ENCODE measurements at regions not wholly inside any gene's neighbourhood (a gene's known extent, or its start where the extent isn't known, plus 50 kb on each side); places are given as distances from the start of the nearest gene placed in this dataset.

GRCh38 chr2:5329763-5330162 lies 362.4 kb upstream of the SOX11 start:
- intact Hi-C loops (cut with micrococcal nuclease): no loop called here
- no peak overlapping the region for H3K4me2 ChIP-seq (ENCODE audit: low read length)
- no peak overlapping the region for H3K4me3 ChIP-seq (replicated peaks in 1 of 2; ENCODE audit: low read depth in 1 of 2, low read length in 2 of 2)
- ChIA-PET POLR2A (no interaction called here), RAD21 (ENCODE audit: low non-redundant PET in 1 of 2, low total read pairs in 2 of 2, uncharacterized antibody in 2 of 2, unreplicated experiment in 2 of 2) (no interaction called here), CTCF (no interaction called here)
- no peaks in the 10 kb centered on the region for H3K79me2 ChIP-seq (ENCODE audit: insufficient read depth, low read length)
- DNase-seq (ENCODE audit: low read depth, low spot score): no peak
- no peak overlapping the region for H3K27ac ChIP-seq (ENCODE audit: low read depth, low read length)
- BruUV-seq (replicated peaks): no TSS peak
- no peaks in the 10 kb centered on the region for H4K20me1 ChIP-seq (ENCODE audit: insufficient read depth)
- TF ChIP-seq CBX3 (IDR thresholded peaks at IDR 0.05; ENCODE audit: low read depth): no peak
- no peak for TF ChIP-seq REST (IDR thresholded peaks at IDR 0.05; ENCODE audit: low read depth)
- no peak for TF ChIP-seq SP1 (IDR thresholded peaks at IDR 0.05; ENCODE audit: low read depth)
- TF ChIP-seq CTCF (IDR thresholded peaks at IDR 0.05 in 2 of 3, conservative IDR thresholded peaks at IDR 0.05 in 1 of 3; ENCODE audit: borderline replicate concordance in 1 of 3, insufficient read depth in 1 of 3, low read depth in 2 of 3, low read length in 2 of 3): no peak
- TF ChIP-seq POLR2A (IDR thresholded peaks at IDR 0.05; ENCODE audit: borderline replicate concordance, extremely low read depth, insufficient read depth, insufficient read length): no peak
- no peak for TF ChIP-seq ELF1 (IDR thresholded peaks at IDR 0.05; ENCODE audit: borderline replicate concordance, low read depth)
- TF ChIP-seq YY1 (IDR thresholded peaks at IDR 0.05; ENCODE audit: extremely low read depth, insufficient replicate concordance, low read depth, low read length): no peak
- TF ChIP-seq EZH2 (IDR thresholded peaks at IDR 0.05): no peak
- no peak for TF ChIP-seq ATF3 (IDR thresholded peaks at IDR 0.05)
- TF ChIP-seq POLR2AphosphoS5 (IDR thresholded peaks at IDR 0.05; ENCODE audit: low read depth, low read length): no peak
- no peak for TF ChIP-seq TCF7L2 (IDR thresholded peaks at IDR 0.05; ENCODE audit: borderline replicate concordance, extremely low read depth, insufficient read depth, insufficient read length)
- TF ChIP-seq EZH2phosphoT487 (IDR thresholded peaks at IDR 0.05; ENCODE audit: borderline replicate concordance): no peak
- no peak for TF ChIP-seq CEBPB (IDR thresholded peaks at IDR 0.05; ENCODE audit: low read depth)
- TF ChIP-seq RAD21 (IDR thresholded peaks at IDR 0.05; ENCODE audit: low read depth): no peak
- H3K9me3 ChIP-seq (ENCODE audit: control insufficient read depth in 1 of 2, insufficient read depth in 1 of 2, low read depth in 1 of 2, low read length in 2 of 2): peaks cover 15 to 16% of the 10 kb centered on the region in 2 experiments; a peak in 2 of 4 replicates
- ATAC-seq: no peak
- no peaks in the 10 kb centered on the region for H3K27me3 ChIP-seq (ENCODE audit: insufficient read depth, low read length)
- no peak overlapping the region for H2AFZ ChIP-seq (ENCODE audit: low read depth, low read length, poor library complexity, severe bottlenecking)
- H3K9me2 ChIP-seq (ENCODE audit: insufficient read depth): no peaks in the 10 kb centered on the region
- H3K36me3 ChIP-seq (ENCODE audit: control insufficient read depth in 1 of 2, insufficient read depth in 2 of 2, low read length in 2 of 2): no peaks in the 10 kb centered on the region
- no peak overlapping the region for H3K9ac ChIP-seq (ENCODE audit: low read length)
- H3K4me1 ChIP-seq (ENCODE audit: control insufficient read depth in 1 of 2, insufficient read depth in 2 of 2, low read length in 2 of 2): no peaks in the 10 kb centered on the region
